ENCODE measurements at regions not wholly inside any gene's neighbourhood (a gene's known extent, or its start where the extent isn't known, plus 50 kb on each side); places are given as distances from the start of the nearest gene placed in this dataset.
"Not testable (repeated sequence)": the region's sequence is repeated elsewhere in the genome, so short reads cannot be mapped to it uniquely, and the experiment has no call there.

DNA sequence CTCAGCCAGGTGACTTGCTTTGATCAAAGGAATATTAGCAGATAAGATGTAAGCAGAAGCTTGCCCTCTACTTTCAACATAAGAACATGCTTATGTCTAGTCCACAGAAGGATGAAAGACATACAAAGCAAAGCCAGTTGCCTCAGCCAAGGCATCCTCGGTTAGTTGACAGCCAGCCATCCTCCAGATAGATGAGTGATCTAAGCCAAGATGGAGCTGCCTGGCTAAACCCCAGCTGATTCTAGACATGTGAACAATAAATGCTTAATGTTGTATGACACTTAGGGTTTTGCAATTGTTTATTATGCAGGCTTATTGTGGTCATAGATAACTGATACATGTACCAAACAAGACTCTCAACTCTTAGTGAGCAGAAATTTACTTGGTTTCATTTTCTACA is 157.6 kb upstream of the TMTC2 start:
- DNase-seq = no peak

DNA sequence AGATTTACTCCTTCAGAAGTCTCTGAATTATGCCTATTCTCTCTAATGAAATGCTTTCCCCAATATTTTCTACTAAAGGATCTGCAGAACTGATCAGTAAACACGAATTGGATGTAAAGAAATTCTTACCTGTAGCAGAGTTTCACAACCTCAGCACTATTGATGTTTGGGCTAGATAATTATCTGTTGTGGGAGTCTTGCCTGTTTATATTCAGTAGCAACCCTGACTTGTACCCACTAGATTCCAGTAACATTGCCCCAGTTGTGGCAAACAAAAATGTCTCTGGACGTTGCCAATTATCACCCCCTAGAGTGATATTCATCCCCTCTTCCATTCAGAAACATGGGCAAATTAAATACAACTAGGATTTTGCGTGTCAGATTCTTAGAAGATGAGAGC is 156.8 kb upstream of the TMTC2 start:
- DNase-seq = no peak

DNA sequence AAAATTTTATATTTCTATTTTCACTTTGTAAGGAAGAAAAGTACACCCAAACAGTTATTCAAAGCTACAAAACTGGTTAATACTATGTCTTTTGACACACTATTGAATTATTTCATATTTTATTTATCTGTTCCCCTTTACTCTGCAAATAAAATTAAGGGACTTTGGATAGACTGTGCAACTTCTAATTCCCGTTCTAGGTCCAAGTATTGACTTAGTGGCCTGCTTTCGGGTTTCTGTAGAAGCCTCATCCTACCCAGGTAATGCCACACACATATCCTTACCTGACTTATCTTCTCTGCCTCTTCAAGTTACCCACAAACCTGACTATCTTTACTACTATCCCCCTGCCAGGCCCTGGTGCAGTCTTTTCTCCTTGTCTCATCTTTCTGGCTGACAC is 156.3 kb upstream of the TMTC2 start:
- no peak for DNase-seq

DNA sequence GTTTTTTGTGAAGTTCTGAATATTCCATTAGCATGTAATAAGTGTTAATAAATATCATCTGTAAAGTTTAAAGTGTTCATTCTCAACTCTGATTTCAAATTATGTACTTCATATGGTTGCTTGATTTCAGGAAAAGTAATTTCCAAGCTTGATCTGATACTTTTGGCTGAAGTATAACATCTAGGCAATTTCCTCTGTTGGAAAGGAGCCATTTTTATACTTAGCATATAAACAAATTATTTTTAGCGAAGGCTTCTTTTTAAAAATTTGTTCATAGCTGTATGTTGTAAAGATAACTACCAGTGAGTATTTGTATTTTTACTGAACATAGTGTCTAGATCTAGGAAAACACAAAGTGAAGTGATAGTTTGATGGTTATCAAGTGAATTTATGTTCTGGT is 153.4 kb upstream of the TMTC2 start:
- DNase-seq = no peak

DNA sequence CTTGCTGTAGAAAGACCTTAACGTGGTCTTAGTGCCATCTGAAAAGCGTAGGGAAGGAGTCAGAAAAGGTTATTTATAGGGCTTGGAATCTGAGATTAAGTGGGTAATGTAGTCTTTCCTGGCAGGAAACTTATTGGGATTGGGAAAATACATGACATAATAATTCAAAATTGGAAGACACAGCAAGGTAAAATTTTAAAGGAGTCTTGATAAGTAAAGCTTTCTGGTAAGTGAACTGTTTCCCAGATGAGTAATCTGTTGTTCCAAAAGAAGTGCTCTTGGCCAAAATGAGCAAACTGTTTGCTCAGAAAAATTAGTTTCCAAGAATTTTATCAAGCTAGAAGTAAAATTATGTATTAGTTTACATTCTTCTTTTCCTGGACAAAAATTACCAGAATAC is 149.3 kb upstream of the TMTC2 start:
- DNase-seq = no peak

DNA sequence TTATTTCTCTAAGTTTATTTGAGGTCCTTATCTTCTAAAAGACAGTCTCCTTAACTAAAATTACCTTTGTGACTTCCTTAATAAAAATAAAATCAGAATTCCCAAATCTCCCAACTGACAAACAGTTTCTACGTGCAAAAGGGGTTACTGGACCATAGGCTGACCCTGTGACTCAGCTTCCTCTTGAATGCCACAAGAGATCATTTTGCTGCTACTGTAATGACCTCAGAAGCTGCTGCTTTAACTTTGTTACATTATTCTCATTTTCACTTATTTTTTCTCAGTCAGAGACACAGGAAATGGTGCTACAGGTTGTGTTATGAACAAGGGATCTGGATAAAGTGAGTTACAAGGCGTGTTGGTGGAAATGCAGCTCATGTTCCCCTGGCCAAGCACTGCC is 132.2 kb upstream of the TMTC2 start:
- DNase-seq = no peak

DNA sequence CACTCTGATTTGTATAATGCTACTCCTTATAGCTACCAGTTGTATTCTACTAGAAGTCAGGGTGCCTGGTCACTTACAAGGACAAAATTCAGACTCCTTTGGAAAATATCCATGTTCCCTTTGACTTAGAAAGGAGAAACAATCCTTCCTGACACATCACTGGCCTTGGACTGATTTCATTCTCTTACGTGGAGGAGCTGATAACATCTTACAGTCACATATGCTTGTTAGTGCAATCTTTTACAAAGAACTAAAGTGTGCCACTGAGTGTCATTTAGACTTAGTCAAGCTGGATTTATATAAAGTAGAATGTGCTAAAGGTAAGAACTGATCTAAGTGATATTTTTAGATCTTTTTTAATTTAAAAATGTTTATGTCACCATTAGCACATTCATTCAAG is 131.0 kb upstream of the TMTC2 start:
- no peak for DNase-seq

DNA sequence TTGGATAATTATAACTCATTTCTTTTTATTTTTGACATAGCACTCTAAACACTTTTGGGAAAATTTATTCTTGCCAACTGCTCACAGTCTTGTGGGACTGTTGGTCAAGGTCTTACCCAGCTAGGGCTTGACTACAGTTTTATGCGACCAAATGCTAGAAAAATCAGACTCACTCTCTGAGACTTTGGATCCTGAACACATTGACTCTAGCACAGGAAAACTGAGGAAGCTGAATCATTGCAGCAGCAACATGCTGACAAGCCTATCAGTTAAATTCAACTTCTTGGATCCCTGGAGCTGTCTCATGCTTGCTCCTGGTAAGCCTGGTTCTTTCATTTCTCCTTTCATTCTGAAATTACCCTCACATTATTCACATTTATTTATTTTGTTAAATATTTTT is 120.7 kb upstream of the TMTC2 start:
- DNase-seq = no peak

DNA sequence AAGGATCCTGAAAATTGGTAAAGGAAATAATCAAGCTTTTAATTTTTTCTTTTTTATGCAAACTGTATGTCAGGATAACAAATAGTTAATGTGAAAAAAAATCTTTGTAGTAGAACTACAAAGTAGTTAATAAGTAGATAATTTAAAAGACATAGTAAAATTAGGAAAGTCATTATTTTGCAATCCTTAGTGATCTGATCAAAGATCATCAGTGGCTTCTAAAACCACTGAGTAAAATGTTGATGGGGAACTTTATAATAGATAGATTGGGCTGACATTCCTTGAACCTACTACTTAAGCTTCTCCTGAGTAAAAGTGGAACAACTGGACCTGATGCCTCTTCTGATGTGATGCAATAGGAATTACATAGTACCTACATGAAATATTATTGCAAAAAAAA is 119.0 kb upstream of the TMTC2 start:
- no peak for DNase-seq

- no peak for DNase-seq
Measured at GRCh38 chr12:82574191-82574590, 112.5 kb upstream of the TMTC2 start.

DNA sequence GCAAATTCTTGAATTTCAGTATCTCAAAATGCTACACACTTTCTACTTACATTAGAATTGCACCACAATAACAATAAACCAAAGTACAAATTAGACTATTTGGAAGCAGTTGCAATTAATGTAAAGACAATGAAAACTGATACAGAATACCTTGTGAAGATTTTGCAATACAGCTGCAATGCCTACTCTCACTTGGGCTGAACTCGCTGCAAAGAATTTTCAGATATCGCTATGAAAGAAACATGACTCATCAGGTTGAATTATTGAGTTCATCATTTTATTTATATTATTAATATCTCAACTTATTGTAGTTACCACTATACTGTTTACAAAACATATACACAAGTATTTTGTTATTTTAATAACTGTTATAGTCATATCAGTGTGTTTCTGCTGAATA is 108.0 kb upstream of the TMTC2 start:
- no peak for DNase-seq

DNA sequence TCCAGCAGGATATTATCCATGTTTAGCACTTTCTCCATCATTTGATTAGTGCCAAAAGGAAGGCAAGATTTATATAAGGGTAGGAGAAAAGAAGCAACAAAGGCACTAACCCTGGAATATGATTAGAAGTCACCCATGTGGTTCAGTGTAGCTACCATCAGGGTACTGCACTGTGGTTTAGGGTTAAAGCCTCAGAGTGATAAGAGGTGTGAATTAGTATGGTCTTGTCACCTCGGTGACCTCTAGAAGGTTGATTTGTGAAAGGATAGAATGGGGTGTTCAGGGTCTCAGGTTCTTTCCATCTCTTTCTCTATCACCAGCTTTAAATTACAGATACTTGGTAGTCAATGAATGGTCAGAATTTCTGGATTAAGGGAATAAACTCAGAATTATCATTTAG is 103.0 kb upstream of the TMTC2 start:
- DNase-seq = no peak

DNA sequence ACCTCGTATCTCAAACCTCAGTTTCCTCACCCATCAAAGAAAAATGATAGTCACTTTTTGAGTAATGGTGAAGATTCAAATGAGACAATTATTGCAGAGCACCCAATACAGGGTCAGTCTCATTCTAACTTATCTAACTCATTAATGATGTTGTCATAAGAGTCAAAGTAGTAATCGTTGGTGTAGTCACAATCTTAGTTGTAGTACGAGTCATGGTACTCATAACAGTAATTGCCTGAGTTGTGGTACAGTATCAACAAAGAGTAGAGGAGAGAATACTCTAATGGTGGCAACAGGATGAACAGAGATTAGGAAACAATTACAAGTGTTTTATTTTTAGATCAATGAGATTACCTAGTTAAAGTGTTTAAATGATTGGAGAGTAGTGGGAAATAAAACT is 93.6 kb upstream of the TMTC2 start:
- DNase-seq = peak; percentile 16

GRCh38 chr12:82593901-82594396 is 92.8 kb upstream of the TMTC2 start:
- peak; percentile 39 for DNase-seq

GRCh38 chr12:82595941-82596340 is 90.8 kb upstream of the TMTC2 start:
- DNase-seq = no peak

- peak; percentile 97 for DNase-seq
Measured at GRCh38 chr12:82596483-82596882, 90.2 kb upstream of the TMTC2 start.

- DNase-seq = no peak
Measured at GRCh38 chr12:82600379-82600778, 86.3 kb upstream of the TMTC2 start.

DNA sequence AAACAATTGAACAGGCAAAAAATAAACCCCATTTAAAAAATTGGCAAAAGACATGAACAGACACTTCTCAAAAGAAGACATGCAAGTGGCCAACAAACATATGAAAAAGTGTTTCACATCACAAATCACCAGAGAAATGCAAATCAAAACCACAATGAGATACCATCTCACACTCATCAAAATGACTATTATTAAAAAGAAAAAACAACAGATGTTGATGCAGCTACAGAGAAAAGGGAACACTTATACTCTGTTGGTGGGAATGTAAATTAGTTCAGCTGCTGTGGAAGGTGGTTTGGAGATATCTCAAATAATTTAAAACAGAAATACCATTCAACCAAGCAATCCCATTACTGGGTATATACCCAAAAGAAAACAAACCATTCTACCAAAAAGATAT is 83.1 kb upstream of the TMTC2 start:
- DNase-seq = not testable (repeated sequence)

DNA sequence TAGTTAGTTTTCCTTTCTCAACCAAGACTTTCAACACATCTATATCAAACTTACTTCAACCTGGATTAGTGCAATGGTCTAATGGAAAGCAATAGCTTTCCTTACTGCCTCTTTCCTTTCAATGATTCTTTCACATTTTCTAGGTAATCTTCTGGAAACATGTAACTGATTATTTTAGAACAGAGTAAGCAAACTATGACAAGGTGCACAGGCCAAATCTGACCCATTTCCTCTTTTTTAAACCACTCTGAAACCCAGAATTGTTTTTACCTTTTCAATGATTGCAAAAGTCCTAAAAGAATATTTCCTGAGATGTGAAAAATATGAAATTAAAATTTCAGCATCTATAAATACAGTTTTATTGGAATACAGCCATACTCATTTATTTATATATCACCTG is 81.6 kb upstream of the TMTC2 start:
- DNase-seq = no peak

DNA sequence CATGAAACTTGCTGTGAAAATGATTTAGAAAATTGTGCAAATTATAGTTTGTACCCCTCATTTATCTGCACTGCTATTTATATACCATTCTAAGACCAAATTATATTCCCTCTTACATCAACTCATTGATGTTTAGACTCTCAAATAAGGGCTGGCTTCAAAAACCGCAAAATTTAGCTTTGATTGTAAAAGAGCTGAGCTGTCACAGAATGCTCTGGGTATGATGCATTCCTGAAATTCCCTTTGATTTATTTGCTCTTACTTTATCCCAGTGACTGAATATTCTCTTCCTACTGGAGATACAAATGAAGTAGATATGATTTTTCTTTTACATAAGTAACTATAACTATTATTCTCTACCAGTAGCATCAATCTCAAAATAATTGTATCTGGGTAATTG is 78.0 kb upstream of the TMTC2 start:
- no peak for DNase-seq

DNA sequence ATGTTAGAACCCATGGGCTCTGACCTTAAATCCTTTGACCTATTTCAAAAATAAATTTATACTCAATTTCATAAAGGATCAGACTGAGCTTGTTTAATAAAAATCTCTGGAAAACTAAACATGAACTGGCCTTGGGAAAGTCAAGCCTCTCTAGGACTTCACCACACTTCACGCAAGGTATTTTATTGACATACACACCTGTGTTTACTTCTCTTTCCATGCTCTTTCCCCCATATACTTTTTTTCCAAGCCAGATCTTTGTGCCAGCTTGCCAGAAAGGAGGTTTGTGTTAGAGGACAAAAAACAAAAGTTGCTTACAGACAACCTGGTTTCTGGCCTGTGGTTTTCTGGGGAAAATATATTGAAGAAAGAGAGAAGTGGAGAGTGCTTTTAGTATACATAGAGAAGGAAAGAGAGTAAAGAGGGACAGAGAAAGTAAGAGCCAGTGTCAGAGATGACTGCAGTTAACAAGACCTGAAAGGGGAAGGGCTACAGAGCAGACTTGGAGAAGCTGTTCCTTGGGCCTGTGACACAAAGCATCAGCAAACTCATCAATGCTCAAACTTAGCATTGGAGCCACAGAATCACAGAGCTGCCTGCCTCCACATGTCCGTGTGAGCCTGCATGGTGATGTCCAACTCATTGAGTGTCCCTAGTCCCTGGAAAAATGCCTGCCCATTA is 77.3 kb upstream of the TMTC2 start:
- peak; percentile 36 for DNase-seq

- no peak for DNase-seq
Measured at GRCh38 chr12:82619644-82620043, 67.1 kb upstream of the TMTC2 start.

DNA sequence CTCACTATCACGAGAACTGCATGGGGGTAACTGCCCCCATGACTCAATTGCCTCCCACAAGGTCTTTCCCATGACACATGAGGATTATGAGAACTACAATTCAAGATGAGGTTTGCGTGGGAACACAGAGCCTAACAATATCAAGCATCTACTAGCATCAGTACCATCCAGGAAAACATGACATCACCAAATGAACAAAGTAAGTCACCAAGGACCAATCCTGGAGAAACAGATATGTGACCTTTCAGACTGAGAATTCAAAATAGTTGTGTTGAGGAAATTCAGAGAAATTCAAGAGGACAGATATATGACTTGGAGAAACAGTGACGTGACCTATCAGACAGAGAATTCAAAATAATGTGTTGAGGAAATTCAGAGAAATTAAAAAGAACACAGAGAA is 65.8 kb upstream of the TMTC2 start:
- DNase-seq = no peak

GRCh38 chr12:82625523-82625922 is 61.2 kb upstream of the TMTC2 start:
- no peak for DNase-seq

DNA sequence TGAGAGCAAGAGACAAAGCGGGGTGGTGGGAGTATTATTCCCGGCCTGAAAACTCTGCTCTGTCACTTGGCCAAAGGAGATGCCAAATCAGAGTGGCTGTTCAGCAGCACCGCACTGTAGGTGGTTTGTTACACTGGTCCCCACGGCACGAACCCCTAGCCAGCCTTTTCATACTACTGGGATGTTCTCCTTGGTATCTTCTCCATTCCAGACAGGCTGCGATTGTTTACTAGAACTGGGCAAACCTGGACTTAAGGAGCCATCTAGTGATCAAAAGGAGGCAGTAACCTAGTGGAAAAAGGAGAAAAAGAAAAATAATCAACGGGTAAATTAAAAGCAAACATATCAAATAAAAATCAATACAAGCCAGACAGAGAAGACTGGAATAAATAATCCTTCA is 58.9 kb upstream of the TMTC2 start:
- peak; percentile 87 for DNase-seq

All from DMS53 (cell line).